ENCODE measurements at regions not wholly inside any gene's neighbourhood (a gene's known extent, or its start where the extent isn't known, plus 50 kb on each side); places are given as distances from the start of the nearest gene placed in this dataset.

DNA sequence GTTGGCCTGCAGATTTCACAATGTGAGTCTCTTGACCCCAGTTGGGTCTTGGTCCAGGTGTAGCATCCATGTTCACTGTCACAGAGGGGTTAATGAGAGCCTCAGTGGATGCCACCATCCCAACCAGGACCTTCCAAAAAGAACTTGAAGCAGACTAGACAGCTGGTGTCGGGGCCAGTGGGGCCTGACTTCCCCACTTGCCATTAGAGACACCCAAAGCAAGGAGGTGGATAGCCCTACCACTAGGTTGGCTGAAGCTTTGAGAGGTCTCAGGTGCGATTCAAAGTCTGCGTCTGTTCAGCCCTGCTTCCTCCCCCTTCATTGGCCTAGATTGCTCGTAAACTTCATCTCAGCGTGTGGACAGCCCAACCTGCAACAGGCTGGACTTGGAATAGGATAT is 196.4 kb upstream of the RREB1 start:
- CTCF ChIA-PET: no interaction called here
- Mint-ChIP-seq H3K27ac (ENCODE audit: unreplicated experiment) (no peak overlapping the region), H3K4me1 (ENCODE audit: low read depth, unreplicated experiment) (peaks cover 5% of the 10 kb centered on the region), H3K27me3 (ENCODE audit: unreplicated experiment) (no peaks in the 10 kb centered on the region), H3K36me3 (ENCODE audit: insufficient read depth, unreplicated experiment) (no peaks in the 10 kb centered on the region), H3K9me3 (ENCODE audit: low read depth, unreplicated experiment) (no peaks in the 10 kb centered on the region), H3K4me3 (ENCODE audit: low read depth, unreplicated experiment) (no peak overlapping the region)
- TF ChIP-seq, protein P1, sequence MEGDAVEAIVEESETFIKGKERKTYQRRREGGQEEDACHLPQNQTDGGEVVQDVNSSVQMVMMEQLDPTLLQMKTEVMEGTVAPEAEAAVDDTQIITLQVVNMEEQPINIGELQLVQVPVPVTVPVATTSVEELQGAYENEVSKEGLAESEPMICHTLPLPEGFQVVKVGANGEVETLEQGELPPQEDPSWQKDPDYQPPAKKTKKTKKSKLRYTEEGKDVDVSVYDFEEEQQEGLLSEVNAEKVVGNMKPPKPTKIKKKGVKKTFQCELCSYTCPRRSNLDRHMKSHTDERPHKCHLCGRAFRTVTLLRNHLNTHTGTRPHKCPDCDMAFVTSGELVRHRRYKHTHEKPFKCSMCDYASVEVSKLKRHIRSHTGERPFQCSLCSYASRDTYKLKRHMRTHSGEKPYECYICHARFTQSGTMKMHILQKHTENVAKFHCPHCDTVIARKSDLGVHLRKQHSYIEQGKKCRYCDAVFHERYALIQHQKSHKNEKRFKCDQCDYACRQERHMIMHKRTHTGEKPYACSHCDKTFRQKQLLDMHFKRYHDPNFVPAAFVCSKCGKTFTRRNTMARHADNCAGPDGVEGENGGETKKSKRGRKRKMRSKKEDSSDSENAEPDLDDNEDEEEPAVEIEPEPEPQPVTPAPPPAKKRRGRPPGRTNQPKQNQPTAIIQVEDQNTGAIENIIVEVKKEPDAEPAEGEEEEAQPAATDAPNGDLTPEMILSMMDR (IDR thresholded peaks at IDR 0.05; ENCODE audit: unreplicated experiment): no peak
- no TSS peak for BruUV-seq (replicated peaks)
- no peak for DNase-seq
- intact Hi-C loops (cut with micrococcal nuclease; ENCODE audit: unreplicated experiment): no loop called here

- Mint-ChIP-seq H3K9me3 (ENCODE audit: low read depth, unreplicated experiment) (no peaks in the 10 kb centered on the region), H3K4me3 (ENCODE audit: low read depth, unreplicated experiment) (no peak overlapping the region), H3K27ac (ENCODE audit: unreplicated experiment) (no peak overlapping the region), H3K27me3 (ENCODE audit: unreplicated experiment) (no peaks in the 10 kb centered on the region), H3K4me1 (ENCODE audit: low read depth, unreplicated experiment) (peaks cover 7% of the 10 kb centered on the region), H3K36me3 (ENCODE audit: insufficient read depth, unreplicated experiment) (no peaks in the 10 kb centered on the region)
- BruUV-seq (replicated peaks): no TSS peak
- DNase-seq: no peak
- intact Hi-C loops (cut with micrococcal nuclease; ENCODE audit: unreplicated experiment): no loop called here
- TF ChIP-seq, protein P1 (IDR thresholded peaks at IDR 0.05; ENCODE audit: unreplicated experiment): no peak
- CTCF ChIA-PET: interaction anchor here (0.7 kb wide), 1 partner anchor 135 kb away, joined by 3 read pairs; no protein-coding TSS in a partner anchor
Observed at GRCh38 chr6:6912817-6913744, 194.7 kb upstream of the RREB1 start.

DNA sequence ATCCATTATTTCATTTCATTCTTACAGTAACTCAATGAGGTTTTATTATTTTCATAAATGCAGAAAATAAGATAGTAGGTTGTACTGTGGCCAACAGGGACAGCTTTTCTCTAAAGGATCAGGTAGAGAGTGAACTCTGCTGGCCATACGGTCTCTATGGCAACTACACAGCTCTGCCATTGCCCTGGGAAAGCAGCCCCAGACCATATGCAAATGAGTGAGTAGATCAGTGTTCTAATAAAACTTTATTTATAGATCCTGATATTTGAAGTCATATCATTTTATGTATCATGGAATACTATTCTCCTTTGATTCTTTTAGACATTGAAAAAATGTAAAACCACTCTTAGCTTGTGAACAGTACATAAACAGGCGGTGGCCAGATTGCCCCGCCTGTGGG is 192.5 kb upstream of the RREB1 start:
- CTCF ChIA-PET: no interaction called here
- no peak for DNase-seq
- BruUV-seq (replicated peaks): no TSS peak
- Mint-ChIP-seq H3K9me3 (ENCODE audit: low read depth, unreplicated experiment) (no peaks in the 10 kb centered on the region), H3K27ac (ENCODE audit: unreplicated experiment) (no peak overlapping the region), H3K4me1 (ENCODE audit: low read depth, unreplicated experiment) (peaks cover 7% of the 10 kb centered on the region), H3K36me3 (ENCODE audit: insufficient read depth, unreplicated experiment) (no peaks in the 10 kb centered on the region), H3K4me3 (ENCODE audit: low read depth, unreplicated experiment) (no peak overlapping the region), H3K27me3 (ENCODE audit: unreplicated experiment) (no peaks in the 10 kb centered on the region)
- TF ChIP-seq, protein P1 (IDR thresholded peaks at IDR 0.05; ENCODE audit: unreplicated experiment): no peak
- intact Hi-C loops (cut with micrococcal nuclease; ENCODE audit: unreplicated experiment): no loop called here

DNA sequence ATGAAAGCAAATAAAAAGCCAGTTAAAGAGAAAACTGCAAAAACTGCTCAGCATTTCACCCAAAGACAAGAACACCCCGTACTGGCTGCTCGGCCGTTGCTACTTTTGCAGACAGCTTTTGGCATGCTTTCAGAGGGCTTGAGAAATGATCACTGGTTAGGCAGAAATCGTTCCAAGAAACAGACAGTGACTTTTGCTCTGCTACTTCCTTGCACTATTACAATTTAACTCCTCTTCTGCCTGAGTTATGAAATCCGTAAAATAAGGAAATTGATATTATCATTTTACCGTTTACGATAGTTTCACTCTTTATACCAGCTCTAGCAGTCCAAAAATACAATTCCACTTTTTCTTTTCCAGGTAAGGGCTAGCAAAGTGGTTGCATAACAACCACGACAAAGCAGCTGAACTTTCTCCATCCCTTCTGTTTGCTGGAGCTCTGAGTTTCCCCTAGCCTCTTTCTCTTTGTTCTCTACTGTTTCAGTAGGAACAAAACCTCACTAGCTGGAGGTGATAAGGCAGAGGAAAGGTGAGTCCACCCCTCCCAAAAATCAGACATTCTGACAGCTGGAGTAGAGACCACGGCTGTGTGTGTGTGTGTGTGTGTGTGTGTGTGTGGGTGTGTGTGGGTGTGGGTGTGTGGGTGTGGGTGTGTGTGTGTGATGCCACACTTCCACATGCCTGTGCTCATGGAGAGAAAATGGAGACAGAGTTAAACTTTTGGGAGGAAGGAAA is 191.8 kb upstream of the RREB1 start:
- no peak for DNase-seq
- TF ChIP-seq, protein P1 (IDR thresholded peaks at IDR 0.05; ENCODE audit: unreplicated experiment): no peak
- H3K9me3 Mint-ChIP-seq (ENCODE audit: low read depth, unreplicated experiment): no peaks in the 10 kb centered on the region
- peaks cover 7% of the 10 kb centered on the region for H3K4me1 Mint-ChIP-seq (ENCODE audit: low read depth, unreplicated experiment)
- no peaks in the 10 kb centered on the region for H3K36me3 Mint-ChIP-seq (ENCODE audit: insufficient read depth, unreplicated experiment)
- no TSS peak for BruUV-seq (replicated peaks)
- H3K4me3 Mint-ChIP-seq (ENCODE audit: low read depth, unreplicated experiment): no peak overlapping the region
- no peaks in the 10 kb centered on the region for H3K27me3 Mint-ChIP-seq (ENCODE audit: unreplicated experiment)
- CTCF ChIA-PET: interaction anchor here (0.5 kb wide), 1 partner anchor 37 kb away, joined by 3 read pairs; no protein-coding TSS in a partner anchor
- intact Hi-C loops (cut with micrococcal nuclease; ENCODE audit: unreplicated experiment): no loop called here
- H3K27ac Mint-ChIP-seq (ENCODE audit: unreplicated experiment): no peak overlapping the region

All from Calu3 (cell line).